Mucosa of descending colon (tissue), 3 donors: ENCODE measurements at regions not wholly inside any gene's neighbourhood (a gene's known extent, or its start where the extent isn't known, plus 50 kb on each side); places are given as distances from the start of the nearest gene placed in this dataset.

Experiments
- ATAC-seq: fragments of 200-7000 bp; cut with Tn5 transposase; one replicate; pipeline ENCODE4 v1.9.1; 2020; ENCODE audit warnings: mild to moderate bottlenecking, moderate library complexity
- DNase-seq, 3 donors: peaks; one replicate each; pipeline ENCODE4 v3.0.0-alpha.2; 2020
- H3K36me3 ChIP-seq: fragments of 200-600 bp; one replicate; pipeline ENCODE4 v1.8.0; 2021; ENCODE audit warnings: low read depth, mild to moderate bottlenecking
- H3K4me1 ChIP-seq: fragments of 200-600 bp; one replicate; pipeline ENCODE4 v1.8.0; 2021; ENCODE audit warnings: low read depth, mild to moderate bottlenecking
- H3K4me3 ChIP-seq: fragments of 200-600 bp; one replicate; pipeline ENCODE4 v1.8.0; 2021; ENCODE audit warnings: mild to moderate bottlenecking
- H3K9me3 ChIP-seq: fragments of 200-600 bp; one replicate; pipeline ENCODE4 v1.8.0; 2021; ENCODE audit warnings: mild to moderate bottlenecking
- CTCF ChIP-seq: fragments of 200-600 bp; IDR thresholded peaks from one replicate; pipeline ENCODE4 v1.8.0; 2022; ENCODE audit warnings: antibody characterized with exemption, mild to moderate bottlenecking
- intact Hi-C, 2 donors: fragments of 100-400 bp; cut with DNase I in 1 of 2; cut with micrococcal nuclease in 1 of 2; formaldehyde crosslinking; loops; one replicate each; pipeline versions ENCODE4 v1.11.0 to v1.11.1; 2022; cut with DNase I, micrococcal nuclease
- donor health status: DM: no; HTN: no; CAD: no; lungs with moderate emphysema.
- donor health status: DM: no; HTN: no; CAD: no.
- donor health status: DM: no; HTN: yes; CAD: no.

DNA sequence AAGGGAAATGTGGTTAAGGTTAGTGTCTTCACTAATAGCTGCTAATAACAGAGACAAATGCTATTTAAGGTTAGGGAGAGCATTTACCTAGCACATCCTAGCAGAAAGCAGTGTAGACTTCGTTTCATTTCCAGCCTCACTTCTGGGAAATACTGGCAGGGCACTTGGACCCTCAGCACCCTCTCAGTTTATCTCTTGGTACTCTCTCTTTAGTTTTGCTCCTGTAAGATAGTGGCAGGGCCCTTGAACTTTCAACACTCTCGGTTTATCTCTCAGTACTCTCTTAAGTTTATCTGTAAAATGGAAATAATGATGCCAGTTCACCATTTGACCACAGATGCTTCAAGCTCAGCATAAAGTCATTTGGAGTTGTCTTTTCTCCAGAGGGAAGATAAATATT, 118.4 kb downstream of the MBL2 start:
- intact Hi-C loops, result no loop called here
- no peaks in the 10 kb centered on the region for H3K4me1 ChIP-seq
- no peak for DNase-seq
- no peak for ATAC-seq
- H3K4me3 ChIP-seq, result no peak overlapping the region
- H3K9me3 ChIP-seq, result no peaks in the 10 kb centered on the region
- no peaks in the 10 kb centered on the region for H3K36me3 ChIP-seq
- no peak for TF ChIP-seq CTCF

DNA sequence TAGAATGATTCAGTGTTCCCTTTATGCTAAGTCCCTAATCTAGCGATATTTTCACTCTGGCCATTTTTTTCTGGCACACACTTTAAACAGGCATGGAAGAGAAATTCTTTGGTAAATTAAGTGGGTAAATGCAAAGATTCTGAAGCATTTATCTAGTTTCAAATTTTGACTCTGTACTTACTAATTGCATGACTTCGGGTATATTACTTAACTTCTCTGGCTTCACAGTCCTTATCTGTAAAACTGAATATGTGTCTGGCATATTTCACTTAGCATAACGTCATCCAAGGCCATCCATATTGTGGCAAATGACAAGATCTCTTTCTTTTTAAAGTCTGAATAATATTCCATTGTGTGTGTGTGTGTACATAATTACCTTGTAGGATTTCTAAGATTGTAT, 114.5 kb downstream of the MBL2 start:
- no peak overlapping the region for H3K4me3 ChIP-seq
- DNase-seq, result no peak
- intact Hi-C loops, result no loop called here
- H3K36me3 ChIP-seq, result no peaks in the 10 kb centered on the region
- ATAC-seq, result no peak
- no peak for TF ChIP-seq CTCF
- no peaks in the 10 kb centered on the region for H3K9me3 ChIP-seq
- H3K4me1 ChIP-seq, result no peaks in the 10 kb centered on the region

DNA sequence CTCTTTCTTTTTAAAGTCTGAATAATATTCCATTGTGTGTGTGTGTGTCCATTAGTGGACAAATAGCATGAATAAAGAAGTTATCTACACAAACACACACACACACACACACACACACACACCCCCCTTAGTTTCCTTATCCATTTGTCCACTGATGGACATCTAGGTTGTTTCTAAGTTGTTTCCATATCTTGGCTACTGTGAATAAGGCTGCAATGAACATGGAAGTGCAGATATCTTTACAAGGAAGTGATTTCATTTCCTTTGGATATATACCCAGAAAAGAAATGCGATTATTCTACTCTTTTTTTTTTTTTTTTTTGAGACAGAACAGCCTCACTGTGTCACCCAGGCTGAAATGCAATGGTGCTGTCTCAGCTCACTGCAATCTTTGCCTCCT, 113.5 kb downstream of the MBL2 start:
- ATAC-seq, result no peak
- intact Hi-C loops, result no loop called here
- Histone ChIP-seq H3K4me1 (no peaks in the 10 kb centered on the region), H3K36me3 (no peaks in the 10 kb centered on the region), H3K9me3 (no peaks in the 10 kb centered on the region), H3K4me3 (no peak overlapping the region)
- no peak for TF ChIP-seq CTCF
- DNase-seq, result no peak

GRCh38 chr10:52662256-52662655, 110.3 kb downstream of the MBL2 start:
- no peak for TF ChIP-seq CTCF
- H3K9me3 ChIP-seq, result peaks cover 5% of the 10 kb centered on the region

GRCh38 chr10:52663161-52663560, 109.4 kb downstream of the MBL2 start:
- Histone ChIP-seq H3K36me3 (no peaks in the 10 kb centered on the region), H3K4me3 (no peak overlapping the region), H3K9me3 (peaks cover 7% of the 10 kb centered on the region), H3K4me1 (no peaks in the 10 kb centered on the region)
- no peak for DNase-seq
- intact Hi-C loops, result no loop called here
- no peak for ATAC-seq
- no peak for TF ChIP-seq CTCF

More at GRCh38 chr10:52662256-52662655, 110.3 kb downstream of the MBL2 start:
- Histone ChIP-seq H3K4me3 (no peak overlapping the region), H3K4me1 (no peaks in the 10 kb centered on the region), H3K36me3 (no peaks in the 10 kb centered on the region)
- intact Hi-C loops, result no loop called here
- ATAC-seq (no peak), DNase-seq (no peak)

DNA sequence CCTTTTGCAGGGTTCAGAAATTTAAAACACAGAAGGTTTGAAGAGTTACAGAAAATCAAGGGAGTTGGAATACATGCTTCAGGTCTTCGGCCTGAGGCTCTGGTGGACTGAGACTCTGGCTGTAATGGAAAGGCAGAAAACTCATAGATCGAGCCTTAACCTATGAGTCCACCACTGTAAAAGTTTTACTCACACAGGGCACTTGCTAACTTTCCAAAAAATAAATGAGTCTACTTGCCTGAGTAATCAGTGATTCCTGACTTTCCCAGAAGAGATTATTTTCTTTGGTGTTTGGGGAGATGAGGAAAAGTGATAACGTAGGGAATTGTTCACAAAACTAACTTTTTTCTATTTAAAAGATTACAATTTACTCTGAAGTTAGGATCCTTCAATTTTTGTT, 108.0 kb downstream of the MBL2 start:
- intact Hi-C loops, result no loop called here
- peaks cover 7% of the 10 kb centered on the region for H3K9me3 ChIP-seq
- no peaks in the 10 kb centered on the region for H3K36me3 ChIP-seq
- DNase-seq (no peak), ATAC-seq (no peak)
- H3K4me1 ChIP-seq, result no peaks in the 10 kb centered on the region
- no peak for TF ChIP-seq CTCF
- H3K4me3 ChIP-seq, result no peak overlapping the region
